ENCODE measurements at regions not wholly inside any gene's neighbourhood (a gene's known extent, or its start where the extent isn't known, plus 50 kb on each side); places are given as distances from the start of the nearest gene placed in this dataset.

DNA sequence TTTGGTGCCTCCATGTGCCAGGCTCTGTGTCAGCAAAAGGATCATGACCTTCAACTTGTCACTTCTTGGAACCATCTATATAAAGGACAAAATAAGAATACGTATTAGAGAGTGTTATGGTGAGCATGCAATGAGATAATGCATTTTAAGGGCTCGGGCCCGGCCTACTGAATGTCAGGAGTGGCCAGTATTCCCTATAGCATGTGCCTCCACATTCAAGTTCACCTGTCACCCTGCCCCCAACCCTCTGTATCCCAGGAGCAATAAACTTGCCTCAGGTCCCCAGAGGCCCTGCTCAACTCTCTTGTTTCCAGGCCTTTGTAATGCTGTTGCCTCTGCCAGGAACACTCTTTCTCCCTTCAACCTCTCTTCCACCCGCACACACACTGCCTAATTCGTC, 90.2 kb upstream of the SLC6A11 start:
- TF ChIP-seq, protein P1, sequence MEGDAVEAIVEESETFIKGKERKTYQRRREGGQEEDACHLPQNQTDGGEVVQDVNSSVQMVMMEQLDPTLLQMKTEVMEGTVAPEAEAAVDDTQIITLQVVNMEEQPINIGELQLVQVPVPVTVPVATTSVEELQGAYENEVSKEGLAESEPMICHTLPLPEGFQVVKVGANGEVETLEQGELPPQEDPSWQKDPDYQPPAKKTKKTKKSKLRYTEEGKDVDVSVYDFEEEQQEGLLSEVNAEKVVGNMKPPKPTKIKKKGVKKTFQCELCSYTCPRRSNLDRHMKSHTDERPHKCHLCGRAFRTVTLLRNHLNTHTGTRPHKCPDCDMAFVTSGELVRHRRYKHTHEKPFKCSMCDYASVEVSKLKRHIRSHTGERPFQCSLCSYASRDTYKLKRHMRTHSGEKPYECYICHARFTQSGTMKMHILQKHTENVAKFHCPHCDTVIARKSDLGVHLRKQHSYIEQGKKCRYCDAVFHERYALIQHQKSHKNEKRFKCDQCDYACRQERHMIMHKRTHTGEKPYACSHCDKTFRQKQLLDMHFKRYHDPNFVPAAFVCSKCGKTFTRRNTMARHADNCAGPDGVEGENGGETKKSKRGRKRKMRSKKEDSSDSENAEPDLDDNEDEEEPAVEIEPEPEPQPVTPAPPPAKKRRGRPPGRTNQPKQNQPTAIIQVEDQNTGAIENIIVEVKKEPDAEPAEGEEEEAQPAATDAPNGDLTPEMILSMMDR (IDR thresholded peaks at IDR 0.05; ENCODE audit: insufficient read depth, low read depth, low read length): no peak
- no peak for TF ChIP-seq EZH2 (IDR thresholded peaks at IDR 0.05; ENCODE audit: insufficient read depth, low read length)

Data from astrocyte (in vitro differentiated cells and primary cell).